ENCODE measurements at regions not wholly inside any gene's neighbourhood (a gene's known extent, or its start where the extent isn't known, plus 50 kb on each side); places are given as distances from the start of the nearest gene placed in this dataset.

DNA sequence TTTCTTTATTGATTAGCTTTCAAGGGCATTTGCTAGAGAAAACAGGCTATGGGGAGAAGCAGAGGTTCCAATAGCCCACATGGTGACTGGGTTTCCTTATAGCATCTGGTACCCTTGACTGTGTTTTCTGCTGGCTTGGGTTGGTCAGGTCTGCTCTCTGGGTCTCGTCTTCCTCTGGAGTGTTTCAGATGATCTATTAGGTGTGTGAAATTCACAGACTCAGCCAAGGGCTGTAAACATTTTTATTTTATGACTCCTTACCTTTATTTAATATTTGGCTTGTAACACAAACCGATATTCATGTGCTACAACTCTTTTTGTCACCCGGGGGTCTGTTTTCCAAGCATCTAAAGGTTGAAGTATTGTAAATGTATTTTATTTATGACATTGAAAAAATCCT, 338.9 kb downstream of the GADD45G start:
- TF ChIP-seq, protein P1, sequence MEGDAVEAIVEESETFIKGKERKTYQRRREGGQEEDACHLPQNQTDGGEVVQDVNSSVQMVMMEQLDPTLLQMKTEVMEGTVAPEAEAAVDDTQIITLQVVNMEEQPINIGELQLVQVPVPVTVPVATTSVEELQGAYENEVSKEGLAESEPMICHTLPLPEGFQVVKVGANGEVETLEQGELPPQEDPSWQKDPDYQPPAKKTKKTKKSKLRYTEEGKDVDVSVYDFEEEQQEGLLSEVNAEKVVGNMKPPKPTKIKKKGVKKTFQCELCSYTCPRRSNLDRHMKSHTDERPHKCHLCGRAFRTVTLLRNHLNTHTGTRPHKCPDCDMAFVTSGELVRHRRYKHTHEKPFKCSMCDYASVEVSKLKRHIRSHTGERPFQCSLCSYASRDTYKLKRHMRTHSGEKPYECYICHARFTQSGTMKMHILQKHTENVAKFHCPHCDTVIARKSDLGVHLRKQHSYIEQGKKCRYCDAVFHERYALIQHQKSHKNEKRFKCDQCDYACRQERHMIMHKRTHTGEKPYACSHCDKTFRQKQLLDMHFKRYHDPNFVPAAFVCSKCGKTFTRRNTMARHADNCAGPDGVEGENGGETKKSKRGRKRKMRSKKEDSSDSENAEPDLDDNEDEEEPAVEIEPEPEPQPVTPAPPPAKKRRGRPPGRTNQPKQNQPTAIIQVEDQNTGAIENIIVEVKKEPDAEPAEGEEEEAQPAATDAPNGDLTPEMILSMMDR (tag by site-specific recombination; IDR thresholded peaks at IDR 0.05), result no peak
- no peak for TF ChIP-seq YY1 (tag by site-specific recombination; IDR thresholded peaks at IDR 0.05)
- TF ChIP-seq ZBTB48 (tag by site-specific recombination; IDR thresholded peaks at IDR 0.05), result no peak
- TF ChIP-seq PATZ1 (tag by site-specific recombination; IDR thresholded peaks at IDR 0.05), result no peak
- TF ChIP-seq, protein P2, sequence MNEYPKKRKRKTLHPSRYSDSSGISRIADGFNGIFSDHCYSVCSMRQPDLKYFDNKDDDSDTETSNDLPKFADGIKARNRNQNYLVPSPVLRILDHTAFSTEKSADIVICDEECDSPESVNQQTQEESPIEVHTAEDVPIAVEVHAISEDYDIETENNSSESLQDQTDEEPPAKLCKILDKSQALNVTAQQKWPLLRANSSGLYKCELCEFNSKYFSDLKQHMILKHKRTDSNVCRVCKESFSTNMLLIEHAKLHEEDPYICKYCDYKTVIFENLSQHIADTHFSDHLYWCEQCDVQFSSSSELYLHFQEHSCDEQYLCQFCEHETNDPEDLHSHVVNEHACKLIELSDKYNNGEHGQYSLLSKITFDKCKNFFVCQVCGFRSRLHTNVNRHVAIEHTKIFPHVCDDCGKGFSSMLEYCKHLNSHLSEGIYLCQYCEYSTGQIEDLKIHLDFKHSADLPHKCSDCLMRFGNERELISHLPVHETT (tag by site-specific recombination; IDR thresholded peaks at IDR 0.05), result no peak
- TF ChIP-seq KLF7 (tag by site-specific recombination; IDR thresholded peaks at IDR 0.05; ENCODE audit: borderline replicate concordance), result no peak
- no peak for TF ChIP-seq ZBTB8A (tag by site-specific recombination; IDR thresholded peaks at IDR 0.05)
- no peak for TF ChIP-seq ZFP41 (tag by site-specific recombination; IDR thresholded peaks at IDR 0.05; ENCODE audit: borderline replicate concordance)
- TF ChIP-seq ELK4 (IDR thresholded peaks at IDR 0.05; ENCODE audit: borderline replicate concordance, low read depth, low read length), result no peak
